GM06990 (cell line): ENCODE measurements at regions not wholly inside any gene's neighbourhood (a gene's known extent, or its start where the extent isn't known, plus 50 kb on each side); places are given as distances from the start of the nearest gene placed in this dataset.
"Not testable (repeated sequence)": the region's sequence is repeated elsewhere in the genome, so short reads cannot be mapped to it uniquely, and the experiment has no call there.

Source experiments
- DNase-seq: peaks from one replicate; pipeline ENCODE4 v3.0.0-alpha.2; 2011; ENCODE audit not compliant: insufficient read length; ENCODE audit errors: extremely low read depth
- H3K27me3 ChIP-seq: replicated peaks from 2 replicates; pipeline ENCODE4 v1.6.0; 2011; ENCODE audit warnings: low read length; ENCODE audit not compliant: control insufficient read depth, insufficient read depth
- H3K36me3 ChIP-seq: 2 replicates; pipeline ENCODE4 v1.5.1; 2011; ENCODE audit warnings: low read length; ENCODE audit not compliant: control insufficient read depth, insufficient read depth
- H3K4me3 ChIP-seq: replicated peaks from 2 replicates; pipeline ENCODE4 v1.5.1; 2011; ENCODE audit warnings: low read depth, mild to moderate bottlenecking, control low read depth, low read length
- TF ChIP-seq, protein P1 (sequence below): IDR thresholded peaks from 2 replicates; pipeline ENCODE4 v1.5.1; 2011; ENCODE audit warnings: low read length, control low read depth, mild to moderate bottlenecking, inconsistent platforms; ENCODE audit not compliant: insufficient read depth, poor library complexity, severe bottlenecking

DNA sequence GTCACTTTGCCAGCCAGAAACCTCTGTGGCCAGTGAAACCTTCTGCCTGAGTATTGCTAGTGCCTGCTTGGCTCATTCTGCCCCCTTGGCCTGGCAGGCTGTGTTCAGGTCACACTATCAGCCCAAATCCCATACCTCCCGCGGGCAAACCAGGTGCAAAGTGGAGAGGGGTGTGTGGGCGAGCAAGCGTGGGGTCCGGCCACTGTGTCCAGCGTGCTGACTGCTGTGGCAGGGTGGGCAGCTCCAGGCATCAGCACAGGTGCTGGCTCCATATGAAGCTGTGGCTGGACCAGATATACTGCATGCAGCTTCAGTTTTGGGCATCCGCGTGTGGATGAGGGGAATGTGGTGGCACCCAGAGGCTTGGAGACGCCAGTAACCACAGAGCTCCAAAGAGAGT is 576.5 kb upstream of the EDIL3 start:
- H3K36me3 ChIP-seq: no peaks in the 10 kb centered on the region
- no peaks in the 10 kb centered on the region for H3K27me3 ChIP-seq
- H3K4me3 ChIP-seq: no peak overlapping the region
- DNase-seq: no peak
- TF ChIP-seq, protein P1, sequence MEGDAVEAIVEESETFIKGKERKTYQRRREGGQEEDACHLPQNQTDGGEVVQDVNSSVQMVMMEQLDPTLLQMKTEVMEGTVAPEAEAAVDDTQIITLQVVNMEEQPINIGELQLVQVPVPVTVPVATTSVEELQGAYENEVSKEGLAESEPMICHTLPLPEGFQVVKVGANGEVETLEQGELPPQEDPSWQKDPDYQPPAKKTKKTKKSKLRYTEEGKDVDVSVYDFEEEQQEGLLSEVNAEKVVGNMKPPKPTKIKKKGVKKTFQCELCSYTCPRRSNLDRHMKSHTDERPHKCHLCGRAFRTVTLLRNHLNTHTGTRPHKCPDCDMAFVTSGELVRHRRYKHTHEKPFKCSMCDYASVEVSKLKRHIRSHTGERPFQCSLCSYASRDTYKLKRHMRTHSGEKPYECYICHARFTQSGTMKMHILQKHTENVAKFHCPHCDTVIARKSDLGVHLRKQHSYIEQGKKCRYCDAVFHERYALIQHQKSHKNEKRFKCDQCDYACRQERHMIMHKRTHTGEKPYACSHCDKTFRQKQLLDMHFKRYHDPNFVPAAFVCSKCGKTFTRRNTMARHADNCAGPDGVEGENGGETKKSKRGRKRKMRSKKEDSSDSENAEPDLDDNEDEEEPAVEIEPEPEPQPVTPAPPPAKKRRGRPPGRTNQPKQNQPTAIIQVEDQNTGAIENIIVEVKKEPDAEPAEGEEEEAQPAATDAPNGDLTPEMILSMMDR: no peak

DNA sequence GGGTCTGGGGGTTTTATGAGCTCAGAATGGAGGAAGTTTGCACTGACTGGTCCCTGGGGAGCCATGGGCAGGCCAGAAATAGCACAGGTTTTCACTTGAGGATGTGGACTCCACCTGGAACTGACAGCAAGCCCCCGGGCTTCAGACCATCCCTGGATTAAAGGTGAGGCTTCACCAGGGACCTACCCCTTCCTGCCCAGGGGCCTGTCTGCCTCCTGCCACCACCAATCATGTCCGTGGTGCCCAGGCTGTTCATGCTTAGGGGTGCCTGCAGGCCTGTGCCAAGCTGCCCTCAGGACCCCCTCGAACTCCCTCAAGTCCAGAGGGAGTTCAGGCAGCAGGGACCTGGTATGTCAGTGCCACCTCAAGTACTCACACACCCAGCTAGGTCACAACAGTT is 577.2 kb upstream of the EDIL3 start:
- DNase-seq: no peak
- Histone ChIP-seq H3K36me3 (no peaks in the 10 kb centered on the region), H3K27me3 (no peaks in the 10 kb centered on the region), H3K4me3 (no peak overlapping the region)
- TF ChIP-seq, protein P1: no peak

DNA sequence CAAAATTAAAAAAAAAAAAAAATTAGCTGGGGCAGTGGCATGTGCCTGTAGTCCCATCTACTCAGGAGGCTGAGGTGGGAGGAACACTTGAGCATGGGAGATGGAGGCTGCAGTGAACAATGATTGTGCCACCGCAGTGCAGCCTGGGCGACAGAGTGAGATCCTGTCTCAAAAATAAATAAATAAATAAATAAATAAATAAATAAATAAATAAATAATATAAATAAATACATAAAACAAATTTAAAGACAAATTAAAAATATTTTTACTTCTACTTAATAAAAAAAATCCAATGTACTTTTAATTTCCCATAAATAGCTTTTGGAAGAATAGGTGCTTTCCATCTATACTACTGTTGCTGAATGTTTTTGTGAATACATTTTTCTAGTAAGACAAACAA is 598.4 kb upstream of the EDIL3 start:
- Histone ChIP-seq H3K27me3 (no peaks in the 10 kb centered on the region), H3K36me3 (no peaks in the 10 kb centered on the region), H3K4me3 (no peak overlapping the region)
- DNase-seq: no peak
- TF ChIP-seq, protein P1: no peak

DNA sequence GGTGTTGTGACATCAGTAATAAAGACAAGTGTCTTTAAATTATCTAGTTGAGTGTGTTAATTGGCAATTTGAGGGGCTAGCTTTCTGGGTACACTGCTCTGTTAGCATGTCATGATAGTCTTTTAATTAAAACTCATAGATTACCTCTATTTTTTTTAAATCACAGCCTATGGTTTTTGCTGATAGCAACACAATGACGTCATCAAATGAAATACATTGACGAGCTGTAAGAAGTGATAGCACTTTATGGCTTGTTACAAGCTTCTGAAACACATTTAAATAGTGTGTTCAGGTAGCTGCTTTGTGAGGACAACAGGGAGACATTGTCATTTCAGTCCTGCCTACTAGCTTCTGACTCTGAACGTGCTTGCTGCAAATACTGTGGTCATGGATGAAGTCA is 600.5 kb upstream of the EDIL3 start:
- TF ChIP-seq, protein P1: no peak
- Histone ChIP-seq H3K36me3 (no peaks in the 10 kb centered on the region), H3K4me3 (no peak overlapping the region), H3K27me3 (no peaks in the 10 kb centered on the region)
- DNase-seq: no peak

DNA sequence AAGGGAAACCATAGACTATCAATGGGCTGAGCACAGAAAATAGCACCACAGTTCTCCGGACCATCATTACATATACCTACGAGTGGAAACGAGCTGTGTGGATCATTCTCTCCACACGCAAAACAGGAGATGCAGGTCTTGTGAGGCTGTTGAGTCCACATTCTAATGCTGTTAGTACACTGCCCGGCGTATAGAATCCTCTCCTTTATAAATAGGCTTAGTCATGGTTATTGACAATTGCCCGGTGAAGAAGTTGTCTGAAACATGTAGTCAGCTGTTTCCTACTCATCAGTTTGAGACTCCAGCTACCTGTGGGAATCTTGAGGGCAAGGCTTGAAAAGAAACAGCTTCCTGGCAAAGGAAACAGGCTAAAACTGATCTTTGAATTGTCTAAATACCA is 602.0 kb upstream of the EDIL3 start:
- Histone ChIP-seq H3K36me3 (no peaks in the 10 kb centered on the region), H3K4me3 (no peak overlapping the region), H3K27me3 (no peaks in the 10 kb centered on the region)
- TF ChIP-seq, protein P1: no peak
- DNase-seq: no peak

DNA sequence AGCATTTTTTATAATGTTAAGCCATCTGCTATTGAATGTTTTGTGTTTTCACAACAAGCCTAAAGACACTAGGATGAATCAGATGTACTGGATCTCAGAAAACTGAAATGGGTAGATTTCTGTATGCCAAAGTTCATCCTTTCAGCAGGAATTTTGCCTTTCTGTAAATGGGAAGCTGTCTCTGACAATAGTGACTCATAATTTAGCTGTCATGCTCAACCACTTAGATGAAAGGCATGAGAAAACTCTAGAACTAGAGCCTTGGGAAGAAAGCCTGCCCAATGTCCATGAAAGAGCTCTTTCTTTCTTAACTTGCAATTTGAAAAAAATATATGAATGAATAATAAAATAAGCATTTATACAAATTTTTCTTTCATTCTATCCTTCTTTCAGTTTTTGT is 616.0 kb upstream of the EDIL3 start:
- H3K36me3 ChIP-seq: no peaks in the 10 kb centered on the region
- no peak for DNase-seq
- H3K4me3 ChIP-seq: no peak overlapping the region
- no peaks in the 10 kb centered on the region for H3K27me3 ChIP-seq
- TF ChIP-seq, protein P1: no peak

DNA sequence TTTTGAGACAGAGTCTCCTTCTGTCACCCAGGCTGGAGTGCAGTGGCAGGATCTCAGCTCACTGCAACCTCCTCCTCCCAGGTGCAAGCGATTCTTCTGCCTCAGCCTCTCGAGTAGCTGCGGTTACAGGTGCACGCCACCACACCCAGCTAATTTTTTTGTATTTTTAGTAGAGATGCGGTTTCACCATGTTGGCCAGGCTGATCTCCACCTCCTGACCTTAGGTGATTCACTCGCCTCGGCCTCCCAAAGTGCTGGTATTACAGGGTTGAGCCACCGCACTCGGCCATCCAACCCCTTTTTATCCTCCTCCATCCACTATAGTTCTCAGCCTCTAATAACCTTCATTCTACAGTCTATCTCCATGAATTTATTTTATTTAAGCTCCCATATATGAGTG is 617.3 kb upstream of the EDIL3 start:
- not testable (repeated sequence) for H3K27me3 ChIP-seq, H3K4me3 ChIP-seq, H3K36me3 ChIP-seq, DNase-seq
